DOHH2 (cell line): ENCODE measurements at regions not wholly inside any gene's neighbourhood (a gene's known extent, or its start where the extent isn't known, plus 50 kb on each side); places are given as distances from the start of the nearest gene placed in this dataset.

Experiments
- H3F3A ChIP-seq: fragments of 200-600 bp; sonication (generic), shearing (Covaris generic); 2 replicates; pipeline ENCODE4 v1.6.0; 2016; ENCODE audit warnings: antibody characterized with exemption, mild to moderate bottlenecking; ENCODE audit not compliant: control insufficient read depth, insufficient read depth
- H3K27ac ChIP-seq: fragments of 200-600 bp; sonication (generic); 2 replicates; pipeline ENCODE4 v1.5.1; 2014; ENCODE audit warnings: low read depth, mild to moderate bottlenecking, low read length, moderate library complexity
- H3K27me3 ChIP-seq: fragments of 200-600 bp; sonication (generic); 2 replicates; pipeline ENCODE4 v1.6.1; 2014; ENCODE audit warnings: mild to moderate bottlenecking, low read length, mixed read lengths; ENCODE audit not compliant: control insufficient read depth
- H3K36me3 ChIP-seq: fragments of 200-600 bp; sonication (generic); 2 replicates; pipeline ENCODE4 v1.6.1; 2014; ENCODE audit warnings: mild to moderate bottlenecking, low read length, moderate library complexity, mixed read lengths; ENCODE audit not compliant: control insufficient read depth
- H3K4me1 ChIP-seq: fragments of 200-600 bp; sonication (generic); 2 replicates; pipeline ENCODE4 v1.6.1; 2014; ENCODE audit warnings: mild to moderate bottlenecking, low read length, mixed read lengths; ENCODE audit not compliant: control insufficient read depth
- H3K4me2 ChIP-seq: fragments of 200-600 bp; sonication (generic); 2 replicates; pipeline ENCODE4 v1.6.0; 2014; ENCODE audit warnings: mild to moderate bottlenecking, low read length, moderate library complexity
- H3K4me3 ChIP-seq: fragments of 200-600 bp; sonication (generic); 2 replicates; pipeline ENCODE4 v1.5.1; 2014; ENCODE audit warnings: mild to moderate bottlenecking, low read length, mixed read lengths
- H3K79me2 ChIP-seq: fragments of 200-600 bp; sonication (generic); 2 replicates; pipeline ENCODE4 v1.6.1; 2014; ENCODE audit warnings: mild to moderate bottlenecking, low read length, mixed read lengths; ENCODE audit not compliant: control insufficient read depth
- H3K9me2 ChIP-seq: fragments of 200-600 bp; sonication (generic); replicated peaks from 2 replicates; pipeline ENCODE4 v1.6.1; 2014; ENCODE audit warnings: mild to moderate bottlenecking, low read length, mixed read lengths; ENCODE audit not compliant: control insufficient read depth
- H3K9me3 ChIP-seq: fragments of 200-600 bp; sonication (generic); 2 replicates; pipeline ENCODE4 v1.6.1; 2014; ENCODE audit warnings: antibody characterized with exemption, low read length, mixed read lengths; ENCODE audit not compliant: control insufficient read depth, insufficient read depth
- H4K20me1 ChIP-seq: fragments of 200-600 bp; sonication (generic); 2 replicates; pipeline ENCODE4 v1.6.0; 2014; ENCODE audit warnings: low read depth, mild to moderate bottlenecking, antibody characterized with exemption, low read length, moderate library complexity; ENCODE audit not compliant: control insufficient read depth, insufficient read depth
- EZH2phosphoT487 ChIP-seq: fragments of 200-600 bp; sonication (generic); IDR thresholded peaks from 2 replicates; pipeline ENCODE4 v1.6.1; 2017; ENCODE audit warnings: borderline replicate concordance, mild to moderate bottlenecking, antibody characterized with exemption, low read length, moderate library complexity, mixed read lengths
- TF ChIP-seq, protein P1 (sequence below): fragments of 200-600 bp; sonication (generic); IDR thresholded peaks from one replicate; pipeline ENCODE4 v1.5.1; 2014; ENCODE audit warnings: antibody characterized with exemption, mild to moderate bottlenecking, low read depth, low read length; ENCODE audit not compliant: poor library complexity, severe bottlenecking

DNA sequence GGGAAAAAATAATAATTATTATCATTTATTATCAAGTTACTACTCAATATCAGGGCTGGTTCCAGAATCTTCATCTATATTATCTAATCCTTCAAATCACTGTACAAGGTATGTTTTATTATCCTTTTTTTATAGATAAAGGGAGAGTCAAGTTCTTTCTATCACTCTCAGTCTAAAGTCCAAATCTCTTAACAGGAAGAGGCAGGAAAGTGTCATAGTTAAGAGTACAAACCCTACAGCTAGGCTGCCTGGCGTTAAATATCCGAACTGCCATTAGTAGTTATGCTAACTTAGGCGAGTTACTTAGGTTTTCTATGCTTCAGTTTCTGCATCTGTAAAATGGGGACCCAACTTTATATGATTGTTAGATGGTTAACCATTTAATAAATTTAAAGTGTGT lies 99.4 kb upstream of the CCDC91 start:
- peaks cover 17% of the 10 kb centered on the region for H3K4me1 ChIP-seq
- H3K4me2 ChIP-seq: no peak overlapping the region
- H3K9me2 ChIP-seq: no peaks in the 10 kb centered on the region
- TF ChIP-seq, protein P1, sequence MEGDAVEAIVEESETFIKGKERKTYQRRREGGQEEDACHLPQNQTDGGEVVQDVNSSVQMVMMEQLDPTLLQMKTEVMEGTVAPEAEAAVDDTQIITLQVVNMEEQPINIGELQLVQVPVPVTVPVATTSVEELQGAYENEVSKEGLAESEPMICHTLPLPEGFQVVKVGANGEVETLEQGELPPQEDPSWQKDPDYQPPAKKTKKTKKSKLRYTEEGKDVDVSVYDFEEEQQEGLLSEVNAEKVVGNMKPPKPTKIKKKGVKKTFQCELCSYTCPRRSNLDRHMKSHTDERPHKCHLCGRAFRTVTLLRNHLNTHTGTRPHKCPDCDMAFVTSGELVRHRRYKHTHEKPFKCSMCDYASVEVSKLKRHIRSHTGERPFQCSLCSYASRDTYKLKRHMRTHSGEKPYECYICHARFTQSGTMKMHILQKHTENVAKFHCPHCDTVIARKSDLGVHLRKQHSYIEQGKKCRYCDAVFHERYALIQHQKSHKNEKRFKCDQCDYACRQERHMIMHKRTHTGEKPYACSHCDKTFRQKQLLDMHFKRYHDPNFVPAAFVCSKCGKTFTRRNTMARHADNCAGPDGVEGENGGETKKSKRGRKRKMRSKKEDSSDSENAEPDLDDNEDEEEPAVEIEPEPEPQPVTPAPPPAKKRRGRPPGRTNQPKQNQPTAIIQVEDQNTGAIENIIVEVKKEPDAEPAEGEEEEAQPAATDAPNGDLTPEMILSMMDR: no peak
- TF ChIP-seq EZH2phosphoT487: no peak
- no peaks in the 10 kb centered on the region for H3K79me2 ChIP-seq
- H3K9me3 ChIP-seq: no peaks in the 10 kb centered on the region
- H3K36me3 ChIP-seq: no peaks in the 10 kb centered on the region
- H3K4me3 ChIP-seq: no peak overlapping the region
- H4K20me1 ChIP-seq: no peaks in the 10 kb centered on the region
- no peaks in the 10 kb centered on the region for H3F3A ChIP-seq
- no peak overlapping the region for H3K27ac ChIP-seq
- H3K27me3 ChIP-seq: no peaks in the 10 kb centered on the region; the same call in 1 of the 2 replicates

DNA sequence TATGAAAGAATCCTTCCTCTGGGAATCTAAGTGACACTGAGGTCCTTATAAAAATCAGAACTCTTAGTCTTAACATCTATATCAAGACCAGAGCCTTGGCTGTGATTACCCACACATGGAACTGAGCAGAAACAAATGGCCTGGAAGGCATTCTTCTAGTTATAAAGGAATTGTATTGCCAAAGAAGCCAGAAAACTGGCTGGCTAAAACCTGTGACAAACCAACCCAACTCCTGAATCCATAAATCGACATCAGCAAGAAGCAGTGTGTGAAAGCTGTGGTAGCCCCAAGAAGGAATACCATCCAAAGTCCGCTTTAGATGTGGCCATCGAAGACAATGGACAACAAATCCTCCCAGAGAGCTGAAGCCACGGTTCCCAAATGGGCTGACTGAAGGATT lies 97.9 kb upstream of the CCDC91 start:
- Histone ChIP-seq H3K27me3 (no peaks in the 10 kb centered on the region), H3K27ac (no peak overlapping the region), H3K79me2 (no peaks in the 10 kb centered on the region), H3K9me3 (no peaks in the 10 kb centered on the region), H3F3A (no peaks in the 10 kb centered on the region), H3K4me2 (no peak overlapping the region), H3K36me3 (no peaks in the 10 kb centered on the region), H4K20me1 (no peaks in the 10 kb centered on the region), H3K9me2 (no peaks in the 10 kb centered on the region), H3K4me3 (no peak overlapping the region), H3K4me1 (peaks cover 17% of the 10 kb centered on the region)
- no peak for TF ChIP-seq EZH2phosphoT487
- TF ChIP-seq, protein P1: no peak

DNA sequence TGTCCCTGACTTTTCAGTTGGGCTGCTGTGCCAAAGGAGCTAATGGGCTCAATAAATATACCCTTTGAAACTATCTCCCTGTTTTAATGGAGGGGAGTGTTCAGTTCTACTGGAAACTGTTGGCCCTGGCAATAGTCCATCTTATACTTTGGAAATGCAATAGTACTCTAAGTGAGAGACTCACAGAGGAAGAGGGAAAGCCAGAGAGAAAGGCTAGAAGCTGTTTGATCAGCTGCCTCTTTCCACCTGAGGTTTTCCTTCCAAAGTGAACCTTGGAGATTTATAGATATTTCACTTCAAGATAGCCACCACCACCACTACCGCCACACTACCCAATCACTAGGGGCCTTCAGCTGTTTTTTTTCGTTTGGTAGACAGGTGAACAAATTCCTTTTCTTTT lies 93.6 kb upstream of the CCDC91 start:
- H3K79me2 ChIP-seq: no peaks in the 10 kb centered on the region

More for the DNA sequence above, 93.6 kb upstream of the CCDC91 start:
- Histone ChIP-seq H3F3A (no peaks in the 10 kb centered on the region), H3K4me3 (no peak overlapping the region), H3K9me3 (no peaks in the 10 kb centered on the region), H3K9me2 (no peaks in the 10 kb centered on the region), H3K4me2 (no peak overlapping the region), H4K20me1 (no peaks in the 10 kb centered on the region), H3K27me3 (no peaks in the 10 kb centered on the region), H3K27ac (no peak overlapping the region), H3K36me3 (no peaks in the 10 kb centered on the region), H3K4me1 (no peaks in the 10 kb centered on the region)
- TF ChIP-seq EZH2phosphoT487: no peak
- TF ChIP-seq, protein P1: no peak
